NCI-H1105 (cell line): ENCODE measurements at regions not wholly inside any gene's neighbourhood (a gene's known extent, or its start where the extent isn't known, plus 50 kb on each side); places are given as distances from the start of the nearest gene placed in this dataset.
"Not testable (repeated sequence)": the region's sequence is repeated elsewhere in the genome, so short reads cannot be mapped to it uniquely, and the experiment has no call there.

Experiments used
- DNase-seq: peaks from one replicate; lab custom pipeline; 2025; lab: John Stamatoyannopoulos, UW

- DNase-seq, result no peak
These were observed 613.4 kb downstream of the MCTP2 start for GRCh38 chr15:94844538-94845389.

DNA sequence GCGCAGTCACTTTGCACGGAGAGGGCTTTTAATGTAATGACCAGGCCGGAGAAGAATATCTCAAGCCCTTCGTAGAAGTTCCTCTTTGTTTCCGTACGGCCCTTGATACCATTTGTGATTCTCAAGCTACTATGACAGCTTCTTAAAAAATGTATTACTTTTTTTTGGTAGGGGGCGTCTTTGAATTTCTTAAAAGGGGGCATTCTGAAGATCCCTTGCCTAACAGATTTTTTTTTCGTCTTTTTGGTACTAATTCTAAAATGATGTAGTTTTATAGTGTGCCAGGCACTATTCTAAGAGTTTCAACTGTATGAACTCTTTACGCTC lies 614.0 kb downstream of the MCTP2 start:
- no peak for DNase-seq

GRCh38 chr15:94847325-94847724 lies 616.0 kb downstream of the MCTP2 start:
- DNase-seq, result no peak

GRCh38 chr15:94848054-94848453 lies 616.7 kb downstream of the MCTP2 start:
- no peak for DNase-seq

GRCh38 chr15:94855018-94855408 lies 623.7 kb downstream of the MCTP2 start:
- no peak for DNase-seq

GRCh38 chr15:94855409-94856266 lies 624.3 kb downstream of the MCTP2 start:
- DNase-seq, result no peak

GRCh38 chr15:94856267-94856854 lies 625.0 kb downstream of the MCTP2 start:
- DNase-seq, result no peak

DNA sequence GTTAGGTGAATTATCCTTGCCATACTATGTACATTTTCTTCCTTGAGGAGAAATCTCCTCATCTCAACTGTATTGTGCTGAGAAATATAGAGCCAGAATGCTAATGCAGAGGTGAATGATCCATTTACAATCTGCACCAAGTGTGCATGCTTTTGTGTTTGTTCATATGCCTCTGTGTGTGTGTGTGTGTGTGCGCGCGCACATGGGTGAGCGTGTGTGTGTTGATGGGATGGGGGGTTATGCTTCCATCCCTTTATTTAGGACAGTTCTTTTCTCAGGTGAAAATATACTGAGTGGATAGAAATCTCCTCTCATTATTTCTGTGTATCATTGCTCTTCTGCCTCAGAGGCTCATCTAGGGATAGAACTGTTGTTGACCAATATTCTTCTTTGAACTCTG lies 626.1 kb downstream of the MCTP2 start:
- no peak for DNase-seq

- DNase-seq, result no peak
These were observed 626.6 kb downstream of the MCTP2 start for GRCh38 chr15:94858011-94858410.

DNA sequence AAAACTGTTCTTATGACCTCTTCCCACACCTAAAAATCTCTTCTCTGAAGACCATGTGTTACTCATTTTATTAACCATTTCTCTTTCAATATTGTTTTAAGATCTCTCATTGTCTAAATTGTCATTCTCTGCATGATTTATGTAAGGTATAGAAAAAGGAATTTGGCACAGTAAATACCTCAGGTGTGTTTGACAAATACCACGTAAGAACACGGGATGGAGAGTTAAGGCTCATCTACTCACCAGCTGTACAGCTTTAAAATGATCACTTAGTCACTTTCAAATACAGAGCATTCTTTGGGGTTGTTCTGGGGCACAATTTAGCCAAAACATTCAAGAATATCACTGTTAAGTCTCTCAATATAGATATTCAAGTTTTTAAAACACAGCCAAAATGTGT lies 627.1 kb downstream of the MCTP2 start:
- no peak for DNase-seq

DNA sequence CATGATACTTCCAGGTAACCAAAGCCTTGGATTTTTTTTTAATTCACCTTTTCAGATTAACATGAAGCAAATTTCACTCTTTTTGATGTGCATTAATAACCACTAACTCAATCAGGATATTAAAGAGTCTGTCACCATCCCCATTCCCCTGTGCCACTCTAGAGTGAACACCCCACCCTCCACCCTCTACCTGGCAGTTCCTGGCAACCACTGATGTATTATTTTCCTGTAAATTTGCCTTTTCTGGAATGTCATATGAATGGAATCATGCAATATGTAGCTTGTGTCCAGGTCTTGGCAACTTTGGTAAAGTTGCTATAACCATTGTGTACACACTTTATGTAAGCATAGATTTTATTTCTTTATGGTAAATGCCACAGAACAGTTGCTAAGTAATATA lies 627.6 kb downstream of the MCTP2 start:
- DNase-seq, result no peak

DNA sequence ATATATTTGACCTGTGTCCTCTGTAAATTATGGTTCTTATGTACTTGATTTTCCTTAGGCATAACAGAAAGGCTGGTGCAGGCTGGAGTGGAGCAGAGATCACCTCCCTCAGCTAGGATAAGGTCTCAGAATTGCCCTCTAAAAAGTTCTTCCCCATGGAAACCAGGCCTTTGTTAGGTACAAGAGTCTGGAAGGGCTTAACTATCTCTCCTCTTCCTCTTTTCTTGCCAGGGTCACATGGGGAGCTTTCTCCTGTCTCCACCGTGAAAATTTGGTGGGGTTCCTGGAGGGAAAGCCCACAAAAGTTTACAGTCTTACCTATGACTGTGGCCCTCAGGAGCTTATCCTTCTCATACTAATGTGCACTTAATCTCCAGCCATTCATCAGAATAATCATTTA lies 633.2 kb downstream of the MCTP2 start:
- no peak for DNase-seq

DNA sequence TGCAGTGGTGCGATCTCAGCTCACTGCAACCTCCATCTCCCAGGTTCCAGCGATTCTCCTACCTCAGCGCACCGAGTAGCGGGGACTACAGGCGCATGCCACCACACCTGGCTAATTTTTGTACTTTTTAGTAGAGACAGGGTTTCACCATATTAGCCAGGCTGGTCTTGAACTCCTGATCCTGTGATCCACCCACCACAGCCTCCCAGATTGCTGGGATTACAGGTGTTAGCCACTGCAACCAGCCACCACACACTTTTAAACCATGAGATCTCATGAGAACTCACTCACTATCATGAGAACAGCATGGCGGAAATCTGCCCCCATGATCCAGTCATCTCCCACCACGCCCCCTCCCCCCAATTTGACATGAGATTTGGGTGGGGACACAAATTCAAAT lies 636.9 kb downstream of the MCTP2 start:
- not testable (repeated sequence) for DNase-seq

- DNase-seq, result no peak
These were observed 644.2 kb downstream of the MCTP2 start for GRCh38 chr15:94875550-94875949.

DNA sequence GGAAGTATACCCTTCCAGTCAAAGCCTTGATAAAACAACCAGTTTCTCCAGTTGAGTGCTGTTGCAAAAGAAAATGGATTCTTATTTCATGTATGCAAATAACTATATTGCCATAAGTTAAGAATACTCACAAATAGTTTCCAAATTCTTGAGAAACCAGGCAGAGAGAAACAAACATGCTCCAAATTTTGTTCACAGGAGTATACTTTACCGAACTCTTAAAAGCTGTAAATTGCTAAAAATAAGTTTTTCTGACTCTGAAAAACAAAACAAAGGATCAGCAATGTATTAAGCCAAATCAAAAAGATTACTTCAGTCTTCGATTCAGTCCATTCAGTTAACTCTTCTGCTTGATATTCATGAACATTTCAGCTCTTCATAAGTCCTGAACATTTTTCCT lies 646.5 kb downstream of the MCTP2 start:
- no peak for DNase-seq

DNA sequence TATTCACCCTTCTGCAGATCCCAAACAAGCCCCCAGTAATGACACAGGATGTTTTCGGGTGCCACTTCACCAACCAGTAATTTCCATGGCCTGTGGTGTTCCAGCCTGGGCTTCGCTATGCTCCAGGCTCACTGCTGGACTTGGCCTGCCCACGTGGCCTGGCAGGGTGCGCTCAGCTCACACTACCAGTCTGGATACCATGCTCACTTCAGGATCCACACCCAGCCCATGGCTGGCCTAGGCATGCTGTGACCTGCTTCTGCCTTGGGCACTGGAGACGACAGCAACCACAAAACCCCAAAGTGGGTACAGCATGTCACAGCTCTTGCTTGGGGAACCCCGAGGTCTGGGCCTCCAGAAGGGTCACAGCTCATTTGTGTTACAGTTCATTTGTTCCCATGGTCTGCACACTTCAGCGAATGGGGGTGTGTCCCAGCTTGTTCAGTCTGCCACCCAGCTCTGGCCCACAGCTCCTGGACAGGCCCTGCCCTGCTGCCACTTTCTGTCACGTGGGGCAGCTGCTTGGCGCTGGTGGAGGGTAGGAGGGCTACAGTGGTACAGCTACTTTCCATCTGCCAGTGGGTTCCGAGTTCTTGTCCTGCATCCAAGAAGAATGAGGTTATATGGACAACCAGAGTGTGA lies 650.8 kb downstream of the MCTP2 start:
- DNase-seq, result no peak

DNA sequence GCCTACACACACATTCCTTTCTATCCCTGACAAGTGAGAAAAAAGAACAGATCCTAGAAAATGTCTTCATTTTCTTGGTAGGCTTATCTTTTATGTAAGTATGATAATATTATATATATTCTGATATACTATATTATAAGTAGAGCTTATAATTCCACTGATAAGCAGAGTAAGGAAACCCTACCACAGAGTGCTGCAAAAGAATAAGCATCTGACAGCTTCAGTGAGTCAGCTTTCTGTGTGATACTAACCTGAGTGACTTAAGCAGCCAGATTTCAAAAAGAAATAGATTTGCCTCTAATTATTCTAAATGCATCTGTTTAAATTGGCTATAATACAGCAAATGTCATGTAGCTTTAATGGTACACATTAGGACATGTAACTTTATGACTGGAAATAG lies 656.0 kb downstream of the MCTP2 start:
- DNase-seq, result no peak

GRCh38 chr15:94889153-94889552 lies 657.8 kb downstream of the MCTP2 start:
- no peak for DNase-seq

- DNase-seq, result no peak
These were observed 661.7 kb downstream of the MCTP2 start for GRCh38 chr15:94893091-94893490.

- DNase-seq, result no peak
These were observed 662.7 kb downstream of the MCTP2 start for GRCh38 chr15:94894056-94894455.

DNA sequence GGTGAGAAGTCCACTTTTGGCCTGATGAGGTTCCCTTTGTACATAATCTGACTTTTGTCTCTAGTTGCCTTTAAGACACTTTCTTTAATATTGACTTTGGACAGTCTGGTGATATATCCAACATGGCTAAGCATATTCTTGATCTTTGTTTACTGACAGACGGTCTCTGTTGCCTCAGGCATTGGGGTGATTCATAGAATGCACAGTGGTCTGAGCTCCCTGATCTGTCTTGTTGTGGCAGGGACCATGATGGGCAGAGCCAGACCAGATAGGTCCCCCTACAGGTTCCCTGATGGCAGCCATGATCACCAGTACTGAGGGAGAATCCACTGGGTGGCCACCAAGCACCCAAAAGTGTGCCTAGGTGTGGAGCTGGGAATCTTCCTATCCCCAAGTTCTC lies 678.1 kb downstream of the MCTP2 start:
- DNase-seq, result no peak

GRCh38 chr15:94910166-94910565 lies 678.8 kb downstream of the MCTP2 start:
- no peak for DNase-seq

DNA sequence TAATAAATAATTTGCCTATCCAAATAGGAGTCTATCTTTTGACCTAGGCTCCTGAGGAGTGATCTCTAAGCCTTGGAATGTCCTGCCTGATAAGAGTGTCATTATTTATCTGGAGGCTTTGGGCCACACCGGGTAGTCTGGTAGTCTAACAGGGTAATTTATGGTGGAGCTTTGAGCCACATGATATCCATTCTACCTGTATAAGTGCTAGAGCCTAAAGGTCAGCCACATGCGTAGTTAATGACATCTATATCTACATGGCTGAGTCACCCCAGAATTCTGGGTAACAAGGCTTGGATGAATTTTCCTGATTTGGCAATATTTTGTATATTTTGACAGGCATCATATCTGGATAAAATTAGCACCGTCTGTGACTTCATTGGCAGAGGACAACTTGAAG lies 681.4 kb downstream of the MCTP2 start:
- no peak for DNase-seq
